ENCODE measurements at regions not wholly inside any gene's neighbourhood (a gene's known extent, or its start where the extent isn't known, plus 50 kb on each side); places are given as distances from the start of the nearest gene placed in this dataset.

- in situ Hi-C loops (cut with MboI; ENCODE audit: low pct_ligation_motif_present in 1 of 4, low pct_unique_long_range_greater_than_20kb in 1 of 4, low sequenced_read_pairs in 3 of 4) (no loop called here), intact Hi-C loops (cut with DNase I; ENCODE audit: low total_unique reads) (loop anchor here (10.0 kb wide), 1 partner anchor 149 kb away; no protein-coding TSS in a partner anchor)
- TF ChIP-seq POLR2AphosphoS5 (IDR thresholded peaks at IDR 0.05) = no peak
- TF ChIP-seq, protein P1, sequence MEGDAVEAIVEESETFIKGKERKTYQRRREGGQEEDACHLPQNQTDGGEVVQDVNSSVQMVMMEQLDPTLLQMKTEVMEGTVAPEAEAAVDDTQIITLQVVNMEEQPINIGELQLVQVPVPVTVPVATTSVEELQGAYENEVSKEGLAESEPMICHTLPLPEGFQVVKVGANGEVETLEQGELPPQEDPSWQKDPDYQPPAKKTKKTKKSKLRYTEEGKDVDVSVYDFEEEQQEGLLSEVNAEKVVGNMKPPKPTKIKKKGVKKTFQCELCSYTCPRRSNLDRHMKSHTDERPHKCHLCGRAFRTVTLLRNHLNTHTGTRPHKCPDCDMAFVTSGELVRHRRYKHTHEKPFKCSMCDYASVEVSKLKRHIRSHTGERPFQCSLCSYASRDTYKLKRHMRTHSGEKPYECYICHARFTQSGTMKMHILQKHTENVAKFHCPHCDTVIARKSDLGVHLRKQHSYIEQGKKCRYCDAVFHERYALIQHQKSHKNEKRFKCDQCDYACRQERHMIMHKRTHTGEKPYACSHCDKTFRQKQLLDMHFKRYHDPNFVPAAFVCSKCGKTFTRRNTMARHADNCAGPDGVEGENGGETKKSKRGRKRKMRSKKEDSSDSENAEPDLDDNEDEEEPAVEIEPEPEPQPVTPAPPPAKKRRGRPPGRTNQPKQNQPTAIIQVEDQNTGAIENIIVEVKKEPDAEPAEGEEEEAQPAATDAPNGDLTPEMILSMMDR (IDR thresholded peaks at IDR 0.05) = no peak
- no peak for TF ChIP-seq POLR2A (IDR thresholded peaks at IDR 0.05)
- TF ChIP-seq EP300 (IDR thresholded peaks at IDR 0.05; ENCODE audit: low read depth) = no peak
- Histone ChIP-seq H3K9me3 (no peaks in the 10 kb centered on the region), H3K36me3 (no peaks in the 10 kb centered on the region), H3K27ac (no peak overlapping the region), H3K27me3 (no peaks in the 10 kb centered on the region), H3K4me3 (no peak overlapping the region), H3K4me1 (peaks cover 0 to 7% (median 0%) of the 10 kb centered on the region in 4 donors)
- no peak for DNase-seq
- 70 to 88% methylated on average over 1 to 2 of the region's 2 CpGs for WGBS, 2 donors (ENCODE audit: low coverage in 1 of 2)
These were observed 76.0 kb upstream of the TMC1 start for GRCh38 chr9:72445306-72445995.

GRCh38 chr9:72444435-72444834 is 77.0 kb upstream of the TMC1 start:
- intact Hi-C loops (cut with DNase I; ENCODE audit: low total_unique reads) = loop anchor here (10.0 kb wide), 1 partner anchor 150 kb away; no protein-coding TSS in a partner anchor
- no peak for TF ChIP-seq EP300 (IDR thresholded peaks at IDR 0.05; ENCODE audit: low read depth)
- TF ChIP-seq, protein P1 (IDR thresholded peaks at IDR 0.05) = no peak
- no peak for TF ChIP-seq POLR2A (IDR thresholded peaks at IDR 0.05)
- TF ChIP-seq POLR2AphosphoS5 (IDR thresholded peaks at IDR 0.05) = no peak
- no peak overlapping the region for H3K27ac ChIP-seq

GRCh38 chr9:72443855-72444254 is 77.6 kb upstream of the TMC1 start:
- DNase-seq = no peak
- peak overlapping the region in 1 of 4 donors; percentile 22 for H3K27ac ChIP-seq
- no peak for TF ChIP-seq POLR2A (IDR thresholded peaks at IDR 0.05)
- no peak for TF ChIP-seq POLR2AphosphoS5 (IDR thresholded peaks at IDR 0.05)
- TF ChIP-seq, protein P1 (IDR thresholded peaks at IDR 0.05) = no peak
- no peak for TF ChIP-seq EP300 (IDR thresholded peaks at IDR 0.05; ENCODE audit: low read depth)
- intact Hi-C loops (cut with DNase I; ENCODE audit: low total_unique reads) (loop anchor here (10.0 kb wide), 1 partner anchor 151 kb away; no protein-coding TSS in a partner anchor), in situ Hi-C loops (cut with MboI; ENCODE audit: low pct_ligation_motif_present in 1 of 4, low pct_unique_long_range_greater_than_20kb in 1 of 4, low sequenced_read_pairs in 3 of 4) (no loop called here)
- no peak overlapping the region for H3K4me3 ChIP-seq
- no peaks in the 10 kb centered on the region for H3K36me3 ChIP-seq
- H3K4me1 ChIP-seq = peaks cover 0 to 7% (median 0%) of the 10 kb centered on the region in 4 donors
- WGBS, 2 donors (ENCODE audit: low coverage in 1 of 2) = 65 to 84% methylated on average over 4 of the region's 4 CpGs
- H3K27me3 ChIP-seq = no peaks in the 10 kb centered on the region
- H3K9me3 ChIP-seq = no peaks in the 10 kb centered on the region

More at GRCh38 chr9:72444435-72444834, 77.0 kb upstream of the TMC1 start:
- 80 to 81% methylated on average over 1 of the region's 1 CpG for WGBS, 2 donors (ENCODE audit: low coverage in 1 of 2)
- H3K9me3 ChIP-seq = no peaks in the 10 kb centered on the region
- DNase-seq = no peak
- H3K4me3 ChIP-seq = no peak overlapping the region
- no peaks in the 10 kb centered on the region for H3K36me3 ChIP-seq
- peaks cover 0 to 7% (median 0%) of the 10 kb centered on the region in 4 donors for H3K4me1 ChIP-seq
- in situ Hi-C loops (cut with MboI; ENCODE audit: low pct_ligation_motif_present in 1 of 4, low pct_unique_long_range_greater_than_20kb in 1 of 4, low sequenced_read_pairs in 3 of 4) = no loop called here
- no peaks in the 10 kb centered on the region for H3K27me3 ChIP-seq

DNA sequence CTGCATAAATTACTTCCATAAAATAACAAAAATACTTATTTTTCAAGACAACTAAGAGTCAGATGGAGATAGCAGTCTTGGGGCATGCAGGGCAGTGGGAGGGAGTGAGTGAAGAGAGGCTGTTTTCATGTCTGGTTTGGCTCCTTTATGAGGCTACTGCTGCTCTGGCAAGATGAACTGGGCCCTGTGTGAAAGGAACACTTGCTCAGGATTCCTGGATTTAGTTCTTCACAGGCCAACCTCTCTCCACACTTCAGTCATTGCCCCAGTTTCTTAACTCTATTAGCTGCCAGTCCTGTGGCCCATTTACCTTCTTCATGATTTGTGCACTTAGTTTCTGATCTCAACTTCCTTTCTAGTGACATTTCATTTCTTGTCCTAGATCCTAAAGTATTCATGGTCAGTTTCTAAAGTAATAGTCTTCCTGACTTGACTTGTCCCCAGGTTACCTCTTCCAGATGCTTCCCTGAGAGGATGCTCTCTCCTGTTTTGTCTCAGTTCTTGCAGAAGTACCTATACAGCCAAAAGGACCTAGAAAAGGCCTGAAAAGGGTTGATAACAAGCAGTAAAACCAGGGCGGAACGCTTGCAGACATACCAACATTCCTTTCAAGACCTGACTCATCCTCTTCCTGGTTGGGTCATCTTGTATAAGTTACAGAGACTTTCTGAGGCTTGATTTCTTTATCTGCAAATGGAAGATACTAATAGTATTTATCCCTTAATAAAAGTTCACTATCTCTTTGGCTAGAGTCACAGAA is 77.0 kb upstream of the ZFAND5 start:
- WGBS, 2 donors (ENCODE audit: low coverage in 1 of 2) = 44 to 72% methylated on average over 2 of the region's 2 CpGs
- peaks cover 0 to 7% (median 0%) of the 10 kb centered on the region in 4 donors for H3K4me1 ChIP-seq
- TF ChIP-seq POLR2AphosphoS5 (IDR thresholded peaks at IDR 0.05) (no peak), EP300 (IDR thresholded peaks at IDR 0.05; ENCODE audit: low read depth) (no peak), POLR2A (IDR thresholded peaks at IDR 0.05) (no peak)
- TF ChIP-seq, protein P1 (IDR thresholded peaks at IDR 0.05) = no peak
- no peaks in the 10 kb centered on the region for H3K27me3 ChIP-seq
- no peaks in the 10 kb centered on the region for H3K36me3 ChIP-seq
- no peak overlapping the region for H3K4me3 ChIP-seq
- in situ Hi-C loops (cut with MboI; ENCODE audit: low pct_ligation_motif_present in 1 of 4, low pct_unique_long_range_greater_than_20kb in 1 of 4, low sequenced_read_pairs in 3 of 4) (no loop called here), intact Hi-C loops (cut with DNase I; ENCODE audit: low total_unique reads) (loop anchor here (10.0 kb wide), 1 partner anchor 153 kb away; no protein-coding TSS in a partner anchor)
- no peak overlapping the region for H3K27ac ChIP-seq
- DNase-seq = no peak
- no peaks in the 10 kb centered on the region for H3K9me3 ChIP-seq

Data from transverse colon (tissue), 4 donors.